MG63 (cell line): ENCODE measurements at regions not wholly inside any gene's neighbourhood (a gene's known extent, or its start where the extent isn't known, plus 50 kb on each side); places are given as distances from the start of the nearest gene placed in this dataset.

Source experiments
- DNase-seq: peaks from one replicate; pipeline ENCODE4 v3.0.0-alpha.2; 2020
- H3K27me3 ChIP-seq: fragments of 250-450 bp; sonication (Bioruptor Pico); 2 replicates; pipeline ENCODE4 v1.5.1; 2020; ENCODE audit warnings: mild to moderate bottlenecking, moderate library complexity
- H3K36me3 ChIP-seq: fragments of 250-450 bp; sonication (Bioruptor Pico); 2 replicates; pipeline ENCODE4 v1.5.1; 2020; ENCODE audit warnings: mild to moderate bottlenecking, moderate library complexity
- H3K4me3 ChIP-seq: fragments of 250-450 bp; sonication (Bioruptor Pico); 2 replicates; pipeline ENCODE4 v1.5.1; 2020; ENCODE audit warnings: mild to moderate bottlenecking, moderate library complexity
- H3K9me3 ChIP-seq: fragments of 250-450 bp; sonication (Bioruptor Pico); 2 replicates; pipeline ENCODE4 v1.5.1; 2020; ENCODE audit warnings: mild to moderate bottlenecking, moderate library complexity

- DNase-seq: no peak
- H3K36me3 ChIP-seq: no peaks in the 10 kb centered on the region
- no peak overlapping the region for H3K4me3 ChIP-seq
- no peaks in the 10 kb centered on the region for H3K27me3 ChIP-seq
- H3K9me3 ChIP-seq: no peaks in the 10 kb centered on the region
Observed at GRCh38 chr5:86838083-86838482, 220.3 kb downstream of the COX7C start.

DNA sequence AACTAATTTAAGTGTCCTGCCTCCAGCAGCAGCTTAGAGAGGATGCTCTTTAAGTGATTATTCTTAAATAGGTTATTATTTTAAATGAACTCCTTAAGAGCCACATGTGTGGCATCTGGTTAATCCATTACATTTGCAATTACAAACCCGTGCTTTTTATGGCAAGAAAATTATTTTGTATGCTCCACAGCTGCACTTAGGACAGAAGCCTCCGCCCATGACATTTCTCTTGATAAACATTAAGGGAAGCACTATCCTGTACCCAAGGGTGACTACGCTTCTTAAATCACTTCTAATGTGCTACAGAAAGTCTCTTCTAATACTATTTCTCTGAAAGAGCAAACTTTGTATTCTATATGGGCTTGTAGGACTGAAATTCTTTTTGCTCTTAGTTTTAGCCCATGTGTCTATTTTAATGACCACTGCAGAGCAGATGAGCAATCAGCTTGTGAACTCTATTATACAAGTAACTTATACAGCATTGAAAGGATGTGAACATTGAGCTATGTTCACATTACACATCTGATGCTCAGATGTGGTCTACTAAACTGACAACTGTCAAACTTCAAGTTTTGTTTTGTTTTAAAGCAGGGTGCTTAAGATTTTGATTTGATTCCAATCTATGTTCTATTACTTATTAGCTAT, 223.4 kb downstream of the COX7C start:
- no peak overlapping the region for H3K4me3 ChIP-seq
- DNase-seq: no peak
- H3K27me3 ChIP-seq: no peaks in the 10 kb centered on the region
- H3K9me3 ChIP-seq: no peaks in the 10 kb centered on the region
- H3K36me3 ChIP-seq: no peaks in the 10 kb centered on the region

DNA sequence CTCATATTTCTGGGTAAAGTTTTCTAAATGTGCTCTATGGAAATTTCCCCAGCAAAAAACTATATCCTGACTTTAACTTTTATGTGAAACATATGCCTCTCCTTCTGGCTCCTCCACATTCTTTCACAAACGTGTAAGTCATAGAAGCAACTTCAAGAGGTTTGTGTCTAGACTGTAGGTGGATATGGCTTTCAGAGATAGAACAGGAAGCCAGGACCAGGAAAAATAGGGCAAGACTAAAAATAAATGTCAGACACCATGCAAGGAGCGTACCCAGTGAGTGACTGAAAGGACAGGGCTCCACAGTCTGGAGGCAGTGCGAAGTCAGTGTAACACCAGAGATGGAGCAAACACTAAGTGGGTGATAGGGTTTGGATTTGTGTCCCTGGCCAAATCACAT, 240.7 kb downstream of the COX7C start:
- DNase-seq: no peak
- no peaks in the 10 kb centered on the region for H3K9me3 ChIP-seq
- no peaks in the 10 kb centered on the region for H3K27me3 ChIP-seq
- no peak overlapping the region for H3K4me3 ChIP-seq
- no peaks in the 10 kb centered on the region for H3K36me3 ChIP-seq

GRCh38 chr5:86861512-86861911, 243.8 kb downstream of the COX7C start:
- Histone ChIP-seq H3K36me3 (no peaks in the 10 kb centered on the region), H3K27me3 (no peaks in the 10 kb centered on the region), H3K4me3 (no peak overlapping the region), H3K9me3 (no peaks in the 10 kb centered on the region)
- DNase-seq: peak; percentile 4

- H3K27me3 ChIP-seq: no peaks in the 10 kb centered on the region
- DNase-seq: no peak
- H3K36me3 ChIP-seq: no peaks in the 10 kb centered on the region
- no peaks in the 10 kb centered on the region for H3K9me3 ChIP-seq
- no peak overlapping the region for H3K4me3 ChIP-seq
Observed at GRCh38 chr5:86862093-86862492, 244.4 kb downstream of the COX7C start.

DNA sequence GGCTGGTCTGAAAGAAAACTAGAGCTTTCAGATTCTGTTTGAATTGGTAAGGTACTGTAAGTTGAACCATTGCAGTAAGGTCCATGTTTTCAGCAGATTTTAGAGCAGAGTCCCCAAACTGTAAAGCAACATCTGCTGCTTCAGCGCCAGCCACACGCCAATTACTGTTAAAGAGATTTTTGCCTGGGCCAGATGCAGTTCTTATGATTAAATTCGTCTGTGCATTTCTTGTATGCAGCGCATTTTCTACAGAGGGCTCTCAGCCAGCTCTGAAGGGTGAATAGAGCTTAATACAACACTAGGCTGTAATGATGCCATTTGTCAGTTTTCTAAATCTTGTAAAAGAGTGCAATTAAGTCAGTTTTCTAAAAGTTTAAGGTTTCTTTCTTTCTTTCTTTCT, 246.3 kb downstream of the COX7C start:
- Histone ChIP-seq H3K4me3 (no peak overlapping the region), H3K27me3 (peaks cover 2% of the 10 kb centered on the region; the same call in 1 of the 2 replicates), H3K36me3 (no peaks in the 10 kb centered on the region), H3K9me3 (no peaks in the 10 kb centered on the region)
- DNase-seq: no peak

GRCh38 chr5:86865256-86865785, 247.6 kb downstream of the COX7C start:
- DNase-seq: no peak
- H3K9me3 ChIP-seq: no peaks in the 10 kb centered on the region
- H3K27me3 ChIP-seq: peaks cover 2% of the 10 kb centered on the region; the same call in 1 of the 2 replicates
- H3K36me3 ChIP-seq: no peaks in the 10 kb centered on the region
- H3K4me3 ChIP-seq: no peak overlapping the region

DNA sequence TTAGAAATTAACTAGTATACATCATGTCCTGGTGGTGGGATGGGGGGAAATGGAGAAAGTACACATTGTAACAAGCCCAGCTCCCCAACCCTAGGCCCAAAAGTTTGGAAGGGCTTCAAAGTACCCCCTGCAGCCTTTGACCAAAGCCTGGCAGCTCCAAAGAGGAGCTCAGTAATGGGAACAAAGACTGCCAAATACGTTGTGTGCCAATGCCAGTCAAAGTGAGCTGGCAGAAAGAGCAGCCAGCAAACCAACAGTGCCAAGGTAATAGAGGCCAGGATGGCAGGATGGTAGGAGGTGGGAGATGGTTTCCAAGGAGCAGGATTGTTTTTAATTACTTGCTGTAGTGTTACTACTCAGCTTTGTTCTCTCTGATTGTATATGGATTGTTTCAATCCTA, 248.3 kb downstream of the COX7C start:
- Histone ChIP-seq H3K27me3 (peaks cover 2% of the 10 kb centered on the region; the same call in 1 of the 2 replicates), H3K4me3 (no peak overlapping the region), H3K9me3 (no peaks in the 10 kb centered on the region), H3K36me3 (no peaks in the 10 kb centered on the region)
- DNase-seq: peak; percentile 59

GRCh38 chr5:86869268-86869667, 251.5 kb downstream of the COX7C start:
- H3K36me3 ChIP-seq: no peaks in the 10 kb centered on the region
- no peaks in the 10 kb centered on the region for H3K9me3 ChIP-seq
- no peak overlapping the region for H3K4me3 ChIP-seq
- peaks cover 9% of the 10 kb centered on the region for H3K27me3 ChIP-seq
- no peak for DNase-seq

DNA sequence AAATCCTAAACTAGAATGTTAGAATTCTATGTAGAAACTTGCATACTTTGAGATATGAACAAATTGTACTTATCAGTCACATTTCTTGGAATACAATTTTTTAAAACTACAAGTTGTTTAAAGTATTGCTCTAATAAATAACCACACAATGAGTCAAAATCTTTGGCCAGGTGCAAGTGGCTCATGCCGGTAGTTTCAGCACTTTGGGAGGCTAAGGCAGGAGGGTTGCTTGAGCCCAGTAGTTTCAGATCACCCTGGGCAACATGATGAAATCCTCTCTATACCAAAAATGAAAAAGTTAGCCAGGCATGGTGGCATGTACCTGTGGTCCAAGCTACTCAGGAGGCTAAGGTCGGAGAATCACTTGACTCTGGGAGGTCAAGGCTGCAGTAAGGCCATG, 257.8 kb downstream of the COX7C start:
- Histone ChIP-seq H3K4me3 (no peak overlapping the region), H3K27me3 (peaks cover 8% of the 10 kb centered on the region), H3K9me3 (no peaks in the 10 kb centered on the region), H3K36me3 (no peaks in the 10 kb centered on the region)
- no peak for DNase-seq

DNA sequence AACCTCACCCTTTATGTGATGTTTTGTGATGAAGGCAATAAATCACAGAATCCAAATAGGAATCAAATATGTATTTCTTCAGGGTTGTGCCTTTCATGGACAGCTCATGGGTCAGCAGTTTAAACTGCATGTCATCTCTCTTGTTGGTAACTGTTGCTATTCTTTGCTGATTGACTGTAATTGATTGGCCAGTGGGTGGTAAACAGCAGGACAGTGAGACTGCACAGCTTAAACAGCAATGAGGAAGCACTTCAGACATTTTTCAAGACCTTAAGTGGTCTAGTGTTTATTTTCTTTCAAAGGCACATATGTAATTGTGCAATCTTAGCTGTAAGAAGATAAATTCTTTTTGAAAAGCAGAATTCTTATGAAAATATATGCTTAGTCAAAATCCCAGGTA, 260.5 kb downstream of the COX7C start:
- DNase-seq: no peak
- no peaks in the 10 kb centered on the region; the same call in 1 of the 2 replicates for H3K27me3 ChIP-seq
- no peak overlapping the region for H3K4me3 ChIP-seq
- H3K9me3 ChIP-seq: no peaks in the 10 kb centered on the region
- H3K36me3 ChIP-seq: no peaks in the 10 kb centered on the region

GRCh38 chr5:86879086-86879485, 261.3 kb downstream of the COX7C start:
- H3K4me3 ChIP-seq: no peak overlapping the region
- DNase-seq: no peak
- H3K9me3 ChIP-seq: no peaks in the 10 kb centered on the region
- no peaks in the 10 kb centered on the region; the same call in 1 of the 2 replicates for H3K27me3 ChIP-seq
- H3K36me3 ChIP-seq: no peaks in the 10 kb centered on the region

- no peaks in the 10 kb centered on the region for H3K27me3 ChIP-seq
- H3K4me3 ChIP-seq: no peak overlapping the region
- no peak for DNase-seq
- no peaks in the 10 kb centered on the region for H3K9me3 ChIP-seq
- no peaks in the 10 kb centered on the region for H3K36me3 ChIP-seq
Observed at GRCh38 chr5:86880344-86880743, 262.6 kb downstream of the COX7C start.

DNA sequence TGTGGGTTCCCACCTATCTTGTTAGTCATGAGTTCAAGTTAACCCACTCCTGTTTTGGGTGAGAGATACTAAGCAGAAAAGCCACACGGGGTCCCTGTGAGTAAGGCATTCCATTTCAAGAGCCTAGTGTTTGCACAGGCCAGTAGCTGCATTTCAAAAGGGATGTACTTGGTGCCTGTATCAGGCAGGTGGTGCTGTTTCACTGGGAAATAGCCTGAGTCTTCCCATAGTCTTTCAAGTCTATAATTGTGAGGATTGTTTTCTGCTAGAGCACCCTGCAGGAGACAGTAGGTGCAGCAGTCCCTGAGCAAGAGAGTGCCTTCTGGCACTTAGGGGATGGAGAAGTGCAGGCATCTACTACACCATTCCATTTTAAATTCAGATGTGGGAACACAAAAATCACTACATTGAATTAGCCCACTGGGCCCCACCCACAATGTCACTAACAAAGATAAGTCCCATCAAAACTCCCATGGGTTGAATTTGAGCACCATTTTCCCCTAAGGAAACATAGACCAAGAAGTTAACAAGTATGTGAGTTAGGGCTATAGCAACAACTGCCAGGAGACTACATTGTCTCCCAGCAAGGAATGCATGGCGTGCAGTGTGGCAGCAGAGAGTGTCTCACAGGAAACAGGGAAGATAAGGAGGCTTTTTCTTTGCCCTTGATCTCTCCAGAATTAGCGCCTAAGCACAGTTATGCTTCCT, 263.2 kb downstream of the COX7C start:
- DNase-seq: peak; percentile 72
- no peak overlapping the region for H3K4me3 ChIP-seq
- H3K27me3 ChIP-seq: no peaks in the 10 kb centered on the region
- no peaks in the 10 kb centered on the region for H3K36me3 ChIP-seq
- no peaks in the 10 kb centered on the region for H3K9me3 ChIP-seq

DNA sequence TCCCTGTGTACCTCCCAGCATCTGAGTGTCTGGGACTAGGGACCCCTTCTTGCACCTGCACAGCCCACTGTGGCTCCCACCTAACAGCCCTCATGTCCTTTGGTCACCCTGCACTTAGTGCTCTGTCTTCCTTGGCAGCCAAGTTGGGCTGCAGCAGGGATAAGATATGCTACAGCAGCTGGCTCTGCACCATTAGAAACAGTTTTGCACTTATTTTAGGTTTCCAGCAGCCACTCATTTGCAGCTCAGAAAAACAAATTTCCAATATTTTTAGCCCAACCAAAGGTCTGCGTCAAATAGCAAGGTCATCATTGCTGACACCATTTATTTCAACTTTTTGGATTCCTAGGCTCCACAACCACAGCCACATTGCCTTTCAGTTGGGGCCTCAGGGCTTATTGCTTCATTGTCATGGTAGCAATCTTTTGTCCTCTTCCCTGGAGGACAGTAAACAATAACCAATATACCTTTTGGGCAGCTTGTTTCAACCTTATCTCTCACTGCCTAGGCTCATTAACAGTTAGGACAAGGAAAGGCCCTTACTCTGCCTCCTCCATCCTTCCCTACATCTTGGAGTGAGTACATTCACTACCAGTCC, 263.9 kb downstream of the COX7C start:
- H3K9me3 ChIP-seq: no peaks in the 10 kb centered on the region
- H3K4me3 ChIP-seq: no peak overlapping the region
- H3K27me3 ChIP-seq: no peaks in the 10 kb centered on the region
- DNase-seq: no peak
- no peaks in the 10 kb centered on the region for H3K36me3 ChIP-seq

GRCh38 chr5:86884608-86885007, 266.9 kb downstream of the COX7C start:
- Histone ChIP-seq H3K27me3 (no peaks in the 10 kb centered on the region), H3K9me3 (no peaks in the 10 kb centered on the region), H3K36me3 (no peaks in the 10 kb centered on the region), H3K4me3 (no peak overlapping the region)
- no peak for DNase-seq

DNA sequence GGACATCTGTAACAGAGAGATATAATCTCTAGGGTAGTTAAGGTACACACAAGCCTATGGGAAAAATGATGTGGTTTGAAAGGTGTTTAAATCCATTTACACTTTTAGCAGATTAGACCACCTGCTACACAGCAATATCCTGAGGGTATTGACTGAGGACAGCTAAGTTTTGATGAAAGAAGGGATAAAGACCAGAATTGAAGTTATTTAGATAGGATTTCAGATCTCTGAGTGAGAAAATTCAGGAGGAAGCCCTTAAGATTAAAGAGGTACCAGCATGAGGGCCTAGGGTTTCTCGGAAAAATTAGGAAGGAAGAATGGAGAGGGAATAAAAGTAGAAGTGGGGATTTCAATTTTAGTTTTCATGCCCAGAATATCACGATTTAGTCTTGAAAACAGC, 267.3 kb downstream of the COX7C start:
- no peaks in the 10 kb centered on the region for H3K9me3 ChIP-seq
- no peak for DNase-seq
- H3K27me3 ChIP-seq: no peaks in the 10 kb centered on the region
- no peaks in the 10 kb centered on the region for H3K36me3 ChIP-seq
- no peak overlapping the region for H3K4me3 ChIP-seq
